B cell (primary cell): ENCODE measurements at regions not wholly inside any gene's neighbourhood (a gene's known extent, or its start where the extent isn't known, plus 50 kb on each side); places are given as distances from the start of the nearest gene placed in this dataset.

ENCODE experiments used
- ATAC-seq: fragments of 200-7000 bp; cut with Tn5 transposase; one replicate; pipeline ENCODE4 v1.10.0; 2021; ENCODE audit warnings: low read depth, mild to moderate bottlenecking, moderate number of reproducible peaks, moderate library complexity
- CTCF ChIA-PET: fragments of 350-600 bp; sonication (Branson Sonifier 250); formaldehyde crosslinking; loops from one replicate; lab custom pipeline; 2021; ENCODE audit warnings: antibody characterized with exemption, inconsistent platforms; lab: Charles Lee
- POLR2A ChIA-PET: fragments of 350-600 bp; sonication (Branson Sonifier 250); formaldehyde crosslinking; loops from one replicate; lab custom pipeline; 2021; ENCODE audit warnings: antibody characterized with exemption; lab: Charles Lee
- DNase-seq: peaks from one replicate; pipeline ENCODE4 v3.0.0; 2013
- H2AFZ ChIP-seq: 2 replicates; pipeline ENCODE4 v1.6.1; 2012; ENCODE audit warnings: mild to moderate bottlenecking, low read depth, low read length; ENCODE audit not compliant: insufficient read depth, poor library complexity, severe bottlenecking
- H3K27ac ChIP-seq, 2 donors: 1 replicate in 1 of 2; 2 replicates in 1 of 2; pipeline ENCODE4 v1.5.1; 2012 to 2013; ENCODE audit warnings: low read length in 2 of 2, mild to moderate bottlenecking in 2 of 2, moderate library complexity in 1 of 2
- H3K27me3 ChIP-seq, 4 experiments: fragments of 200-600 bp in 1 of 4; sonication (generic) in 1 of 4; replicated peaks in 1 of 4; 1 replicate in 2 of 4; 2 replicates in 2 of 4; pipeline versions ENCODE4 v1.6.1 to v1.7.0; 2013 to 2016; ENCODE audit warnings: low read length in 3 of 4, mild to moderate bottlenecking in 2 of 4, mixed read lengths in 1 of 4, moderate library complexity in 1 of 4; ENCODE audit not compliant: insufficient read depth in 4 of 4, control insufficient read depth in 3 of 4; ENCODE audit errors: control extremely low read depth in 1 of 4
- H3K36me3 ChIP-seq, 2 experiments: replicated peaks in 1 of 2; 1 replicate in 1 of 2; 2 replicates in 1 of 2; pipeline versions ENCODE4 v1.6.1 to v1.7.1; 2013; ENCODE audit warnings: low read length in 1 of 2; ENCODE audit not compliant: insufficient read depth in 2 of 2, control insufficient read depth in 1 of 2; ENCODE audit errors: control extremely low read depth in 1 of 2, extremely low read depth in 1 of 2
- H3K4me1 ChIP-seq, 2 donors: fragments of 200-600 bp in 1 of 2; sonication (generic) in 1 of 2; 1 replicate in 1 of 2; 2 replicates in 1 of 2; pipeline versions ENCODE4 v1.5.1 to v1.6.1; 2013 to 2017; ENCODE audit warnings: low read length in 2 of 2; ENCODE audit not compliant: control insufficient read depth in 2 of 2, insufficient read depth in 2 of 2
- H3K4me2 ChIP-seq: replicated peaks from 2 replicates; pipeline ENCODE3; 2012; ENCODE audit warnings: mild to moderate bottlenecking, low read depth, low read length; ENCODE audit not compliant: poor library complexity, severe bottlenecking
- H3K4me3 ChIP-seq, 5 experiments: fragments of 200-600 bp in 1 of 5; sonication (generic) in 1 of 5; 1 replicate in 3 of 5; 2 replicates in 2 of 5; pipeline versions ENCODE4 v1.5.1 to v1.7.0; 2011 to 2016; ENCODE audit warnings: low read length in 4 of 5, mild to moderate bottlenecking in 4 of 5, low read depth in 2 of 5, control low read depth in 1 of 5, moderate library complexity in 1 of 5; ENCODE audit not compliant: insufficient read depth in 1 of 5; ENCODE audit errors: control extremely low read depth in 1 of 5, extremely low read depth in 1 of 5
- H3K79me2 ChIP-seq: fragments of 200-600 bp; sonication (generic); one replicate; pipeline ENCODE4 v1.6.0; 2016; ENCODE audit warnings: low read length; ENCODE audit not compliant: control insufficient read depth, insufficient read depth
- H3K9ac ChIP-seq: fragments of 200-600 bp; sonication (generic); 2 replicates; pipeline ENCODE4 v1.6.1; 2017; ENCODE audit warnings: mild to moderate bottlenecking, low read length, moderate library complexity
- H3K9me3 ChIP-seq, 3 donors: one replicate each; pipeline versions ENCODE4 v1.6.1 to v1.7.1; 2013; ENCODE audit warnings: low read length in 2 of 3; ENCODE audit not compliant: control insufficient read depth in 2 of 3, insufficient read depth in 1 of 3; ENCODE audit errors: control extremely low read depth in 1 of 3
- H4K20me1 ChIP-seq: 2 replicates; pipeline ENCODE4 v1.6.0; 2012; ENCODE audit warnings: mild to moderate bottlenecking, low read length; ENCODE audit not compliant: insufficient read depth, control insufficient read depth, poor library complexity, severe bottlenecking
- H3K27ac Mint-ChIP-seq: one replicate; pipeline ENCODE4 v1.8.0; 2021; ENCODE audit warnings: mixed read lengths
- H3K27me3 Mint-ChIP-seq: one replicate; pipeline ENCODE4 v1.8.0; 2021; ENCODE audit warnings: mixed read lengths
- H3K4me1 Mint-ChIP-seq: one replicate; pipeline ENCODE4 v1.8.0; 2021; ENCODE audit warnings: mixed read lengths
- H3K4me3 Mint-ChIP-seq: one replicate; pipeline ENCODE4 v1.8.0; 2021; ENCODE audit warnings: mixed read lengths
- H3K9me3 Mint-ChIP-seq: one replicate; pipeline ENCODE4 v1.8.0; 2022; ENCODE audit warnings: mixed read lengths; ENCODE audit not compliant: insufficient read depth
- EZH2 ChIP-seq: IDR thresholded peaks from 2 replicates; pipeline ENCODE4 v1.6.1; 2012; ENCODE audit warnings: borderline replicate concordance, low read depth, mild to moderate bottlenecking, moderate library complexity, low read length; ENCODE audit not compliant: insufficient read depth, poor library complexity, severe bottlenecking
- WGBS: methylation state at CpG from one replicate; pipeline ENCODE4 v1.1.5; 2013; ENCODE audit warnings: missing lambda C conversion rate; ENCODE audit not compliant: insufficient coverage; 5-methylcytosine and 5-hydroxymethylcytosine counted together
- intact Hi-C: fragments of 100-400 bp; cut with micrococcal nuclease; formaldehyde crosslinking; loops from one replicate; pipeline ENCODE4 v1.10.0; 2022
- TF ChIP-seq, protein P1 (sequence below): fragments of 200-600 bp; IDR thresholded peaks from one replicate; pipeline ENCODE4 v1.8.0; 2022; ENCODE audit warnings: antibody characterized with exemption, mild to moderate bottlenecking

DNA sequence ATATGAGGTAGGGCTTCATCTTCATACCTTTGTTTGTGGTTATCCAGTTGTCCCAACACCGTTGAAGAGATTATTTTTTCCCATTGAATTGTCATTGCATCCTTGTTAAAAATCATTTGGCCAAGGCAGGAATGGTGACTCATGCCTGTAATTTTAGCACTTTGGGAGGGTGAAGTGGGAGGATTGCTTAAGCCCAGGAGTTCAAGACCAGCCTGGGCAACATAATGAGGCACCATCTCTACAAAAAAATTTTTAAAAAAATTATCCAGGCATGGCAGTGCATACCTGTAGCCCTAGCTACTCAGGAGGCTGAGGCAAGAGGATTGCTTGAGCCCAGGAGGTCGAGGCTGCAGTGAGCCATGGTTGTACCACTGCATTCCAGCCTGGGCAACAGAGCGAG is 223.9 kb downstream of the TANC2 start:
- Histone ChIP-seq H4K20me1 (no peaks in the 10 kb centered on the region), H3K9ac (no peak overlapping the region), H3K36me3 (no peaks in the 10 kb centered on the region), H3K9me3 (peaks cover 0 to 7% (median 0%) of the 10 kb centered on the region in 3 donors), H3K4me3 (no peak overlapping the region), H3K79me2 (no peaks in the 10 kb centered on the region), H3K27me3 (no peaks in the 10 kb centered on the region), H3K27ac (no peak overlapping the region), H2AFZ (no peak overlapping the region), H3K4me2 (no peak overlapping the region), H3K4me1 (peaks cover 29 to 42% of the 10 kb centered on the region in 2 donors)
- H3K4me1 Mint-ChIP-seq = peaks cover 49% of the 10 kb centered on the region
- POLR2A ChIA-PET = no interaction called here
- H3K27ac Mint-ChIP-seq = peak overlapping the region; percentile 27
- H3K27me3 Mint-ChIP-seq = no peaks in the 10 kb centered on the region
- TF ChIP-seq, protein P1, sequence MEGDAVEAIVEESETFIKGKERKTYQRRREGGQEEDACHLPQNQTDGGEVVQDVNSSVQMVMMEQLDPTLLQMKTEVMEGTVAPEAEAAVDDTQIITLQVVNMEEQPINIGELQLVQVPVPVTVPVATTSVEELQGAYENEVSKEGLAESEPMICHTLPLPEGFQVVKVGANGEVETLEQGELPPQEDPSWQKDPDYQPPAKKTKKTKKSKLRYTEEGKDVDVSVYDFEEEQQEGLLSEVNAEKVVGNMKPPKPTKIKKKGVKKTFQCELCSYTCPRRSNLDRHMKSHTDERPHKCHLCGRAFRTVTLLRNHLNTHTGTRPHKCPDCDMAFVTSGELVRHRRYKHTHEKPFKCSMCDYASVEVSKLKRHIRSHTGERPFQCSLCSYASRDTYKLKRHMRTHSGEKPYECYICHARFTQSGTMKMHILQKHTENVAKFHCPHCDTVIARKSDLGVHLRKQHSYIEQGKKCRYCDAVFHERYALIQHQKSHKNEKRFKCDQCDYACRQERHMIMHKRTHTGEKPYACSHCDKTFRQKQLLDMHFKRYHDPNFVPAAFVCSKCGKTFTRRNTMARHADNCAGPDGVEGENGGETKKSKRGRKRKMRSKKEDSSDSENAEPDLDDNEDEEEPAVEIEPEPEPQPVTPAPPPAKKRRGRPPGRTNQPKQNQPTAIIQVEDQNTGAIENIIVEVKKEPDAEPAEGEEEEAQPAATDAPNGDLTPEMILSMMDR = no peak
- no peak for TF ChIP-seq EZH2
- H3K4me3 Mint-ChIP-seq = no peak overlapping the region
- no peak for DNase-seq
- CTCF ChIA-PET = interaction anchor here (1.6 kb wide), 1 partner anchor 19 kb away, joined by 3 read pairs; no protein-coding TSS in a partner anchor
- WGBS = 94% methylated on average over 2 of the region's 3 CpGs
- H3K9me3 Mint-ChIP-seq = peaks cover 4% of the 10 kb centered on the region
- intact Hi-C loops = no loop called here
- no peak for ATAC-seq

DNA sequence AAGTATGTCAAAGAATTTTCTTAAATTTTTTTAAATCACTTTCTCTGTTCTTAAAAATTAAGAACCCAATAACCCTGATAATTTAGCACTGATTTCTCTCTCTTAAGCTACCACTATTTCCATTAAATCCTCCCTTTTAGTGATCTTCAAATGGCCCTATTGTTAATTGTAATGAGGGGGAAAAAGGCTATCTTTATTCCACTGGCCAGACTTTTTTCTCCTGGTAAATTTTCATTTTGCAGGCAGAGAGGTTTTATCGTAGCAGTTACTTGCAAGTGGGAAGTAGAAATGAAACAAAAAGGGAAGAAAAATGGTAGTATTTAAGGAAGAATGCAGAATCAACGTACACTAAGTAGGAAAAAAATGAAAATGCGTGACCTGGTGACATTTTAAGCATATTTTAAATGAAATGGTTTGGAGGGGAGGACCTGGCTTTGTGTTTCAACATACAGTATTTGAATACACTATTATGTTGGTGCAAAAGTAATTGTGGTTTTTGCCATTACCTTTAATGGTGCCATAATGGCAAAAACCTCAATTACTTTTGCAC is 224.9 kb downstream of the TANC2 start:
- Histone ChIP-seq H3K4me3 (peak overlapping the region in 1 of 5 experiments; percentile 31), H3K79me2 (no peaks in the 10 kb centered on the region), H3K36me3 (peaks cover 0 to 2% of the 10 kb centered on the region in 2 experiments), H3K4me2 (peak overlapping the region; percentile 58), H3K4me1 (peaks cover 29 to 42% of the 10 kb centered on the region in 2 donors), H2AFZ (peak overlapping the region; percentile 37), H4K20me1 (no peaks in the 10 kb centered on the region), H3K9ac (peak overlapping the region; percentile 35), H3K27me3 (no peaks in the 10 kb centered on the region), H3K27ac (peak overlapping the region; percentile 77 to 94), H3K9me3 (peaks cover 0 to 7% (median 0%) of the 10 kb centered on the region in 3 donors)
- Mint-ChIP-seq H3K27ac (peak overlapping the region; percentile 78), H3K4me1 (peaks cover 55% of the 10 kb centered on the region), H3K27me3 (no peaks in the 10 kb centered on the region), H3K9me3 (peaks cover 4% of the 10 kb centered on the region), H3K4me3 (peak overlapping the region; percentile 27)
- ChIA-PET CTCF (interaction anchor here (1.6 kb wide), 1 partner anchor 18 kb away, joined by 3 read pairs; no protein-coding TSS in a partner anchor), POLR2A (no interaction called here)
- no peak for ATAC-seq
- no peak for TF ChIP-seq EZH2
- TF ChIP-seq, protein P1 = no peak
- no peak for DNase-seq
- intact Hi-C loops = no loop called here
- WGBS = 17% methylated on average over 1 of the region's 3 CpGs
